ENCODE measurements at regions not wholly inside any gene's neighbourhood (a gene's known extent, or its start where the extent isn't known, plus 50 kb on each side); places are given as distances from the start of the nearest gene placed in this dataset.
"Not testable (repeated sequence)": the region's sequence is repeated elsewhere in the genome, so short reads cannot be mapped to it uniquely, and the experiment has no call there.

GRCh38 chr5:67954351-67954750 lies 261.2 kb upstream of the PIK3R1 start:
- no peak overlapping the region for H3K27ac Mint-ChIP-seq
- no peak overlapping the region for H3K4me3 Mint-ChIP-seq
- H3K9me3 Mint-ChIP-seq (ENCODE audit: low read depth) = no peaks in the 10 kb centered on the region
- H3K4me1 Mint-ChIP-seq (ENCODE audit: low read depth) = no peaks in the 10 kb centered on the region
- H3K27me3 Mint-ChIP-seq = no peaks in the 10 kb centered on the region
- H3K36me3 Mint-ChIP-seq = no peaks in the 10 kb centered on the region

GRCh38 chr5:67942421-67942820 lies 273.1 kb upstream of the PIK3R1 start:
- no peaks in the 10 kb centered on the region for H3K36me3 Mint-ChIP-seq

GRCh38 chr5:67941614-67942401 lies 273.7 kb upstream of the PIK3R1 start:
- H3K27me3 Mint-ChIP-seq = no peaks in the 10 kb centered on the region
- no peaks in the 10 kb centered on the region for H3K4me1 Mint-ChIP-seq (ENCODE audit: low read depth)
- no peak overlapping the region for H3K27ac Mint-ChIP-seq
- no peaks in the 10 kb centered on the region for H3K36me3 Mint-ChIP-seq
- H3K4me3 Mint-ChIP-seq = no peak overlapping the region
- no peaks in the 10 kb centered on the region for H3K9me3 Mint-ChIP-seq (ENCODE audit: low read depth)

More at GRCh38 chr5:67942421-67942820, 273.1 kb upstream of the PIK3R1 start:
- no peak overlapping the region for H3K27ac Mint-ChIP-seq
- H3K4me1 Mint-ChIP-seq (ENCODE audit: low read depth) = no peaks in the 10 kb centered on the region
- no peak overlapping the region for H3K4me3 Mint-ChIP-seq
- no peaks in the 10 kb centered on the region for H3K9me3 Mint-ChIP-seq (ENCODE audit: low read depth)
- H3K27me3 Mint-ChIP-seq = no peaks in the 10 kb centered on the region

GRCh38 chr5:67935908-67936566 lies 279.5 kb upstream of the PIK3R1 start:
- H3K36me3 Mint-ChIP-seq = no peaks in the 10 kb centered on the region
- H3K4me3 Mint-ChIP-seq = no peak overlapping the region
- H3K4me1 Mint-ChIP-seq (ENCODE audit: low read depth) = no peaks in the 10 kb centered on the region
- no peaks in the 10 kb centered on the region for H3K27me3 Mint-ChIP-seq
- no peak overlapping the region for H3K27ac Mint-ChIP-seq
- H3K9me3 Mint-ChIP-seq (ENCODE audit: low read depth) = no peaks in the 10 kb centered on the region

GRCh38 chr5:67934976-67935375 lies 280.6 kb upstream of the PIK3R1 start:
- Mint-ChIP-seq H3K36me3 (no peaks in the 10 kb centered on the region), H3K27me3 (no peaks in the 10 kb centered on the region), H3K9me3 (ENCODE audit: low read depth) (no peaks in the 10 kb centered on the region), H3K27ac (no peak overlapping the region), H3K4me1 (ENCODE audit: low read depth) (no peaks in the 10 kb centered on the region), H3K4me3 (no peak overlapping the region)

- H3K4me1 Mint-ChIP-seq (ENCODE audit: low read depth) = no peaks in the 10 kb centered on the region
- no peaks in the 10 kb centered on the region for H3K27me3 Mint-ChIP-seq
- no peak overlapping the region for H3K27ac Mint-ChIP-seq
- no peaks in the 10 kb centered on the region for H3K36me3 Mint-ChIP-seq
- H3K9me3 Mint-ChIP-seq (ENCODE audit: low read depth) = no peaks in the 10 kb centered on the region
- no peak overlapping the region for H3K4me3 Mint-ChIP-seq
Observed at GRCh38 chr5:67925511-67925910, 290.0 kb upstream of the PIK3R1 start.

- Mint-ChIP-seq H3K36me3 (peaks cover 5% of the 10 kb centered on the region), H3K4me1 (ENCODE audit: low read depth) (no peaks in the 10 kb centered on the region), H3K27ac (no peak overlapping the region), H3K4me3 (no peak overlapping the region), H3K9me3 (ENCODE audit: low read depth) (peaks cover 10% of the 10 kb centered on the region), H3K27me3 (peaks cover 3% of the 10 kb centered on the region)
Observed at GRCh38 chr5:67921004-67921601, 294.5 kb upstream of the PIK3R1 start.

GRCh38 chr5:67919532-67919931 lies 296.0 kb upstream of the PIK3R1 start:
- not testable (repeated sequence) for H3K27me3 Mint-ChIP-seq; H3K27ac Mint-ChIP-seq; H3K4me3 Mint-ChIP-seq; H3K9me3 Mint-ChIP-seq (ENCODE audit: low read depth); H3K4me1 Mint-ChIP-seq (ENCODE audit: low read depth); H3K36me3 Mint-ChIP-seq

- Mint-ChIP-seq H3K9me3 (ENCODE audit: low read depth) (peaks cover 10% of the 10 kb centered on the region), H3K27ac (no peak overlapping the region), H3K36me3 (peaks cover 5% of the 10 kb centered on the region), H3K4me3 (no peak overlapping the region), H3K4me1 (ENCODE audit: low read depth) (no peaks in the 10 kb centered on the region), H3K27me3 (peaks cover 5% of the 10 kb centered on the region)
Observed at GRCh38 chr5:67917561-67917960, 298.0 kb upstream of the PIK3R1 start.

- peaks cover 2% of the 10 kb centered on the region for H3K27me3 Mint-ChIP-seq
- no peak overlapping the region for H3K27ac Mint-ChIP-seq
- no peaks in the 10 kb centered on the region for H3K4me1 Mint-ChIP-seq (ENCODE audit: low read depth)
- H3K36me3 Mint-ChIP-seq = no peaks in the 10 kb centered on the region
- no peak overlapping the region for H3K4me3 Mint-ChIP-seq
- H3K9me3 Mint-ChIP-seq (ENCODE audit: low read depth) = no peaks in the 10 kb centered on the region
Observed at GRCh38 chr5:67910546-67910945, 305.0 kb upstream of the PIK3R1 start.

GRCh38 chr5:67908126-67908765 lies 307.3 kb upstream of the PIK3R1 start:
- H3K4me3 Mint-ChIP-seq = no peak overlapping the region
- H3K9me3 Mint-ChIP-seq (ENCODE audit: low read depth) = no peaks in the 10 kb centered on the region
- H3K36me3 Mint-ChIP-seq = no peaks in the 10 kb centered on the region
- H3K27ac Mint-ChIP-seq = no peak overlapping the region
- H3K4me1 Mint-ChIP-seq (ENCODE audit: low read depth) = no peaks in the 10 kb centered on the region
- peaks cover 2% of the 10 kb centered on the region for H3K27me3 Mint-ChIP-seq

- H3K36me3 Mint-ChIP-seq = no peaks in the 10 kb centered on the region
- no peak overlapping the region for H3K4me3 Mint-ChIP-seq
- no peak overlapping the region for H3K27ac Mint-ChIP-seq
- H3K27me3 Mint-ChIP-seq = peaks cover 2% of the 10 kb centered on the region
- H3K9me3 Mint-ChIP-seq (ENCODE audit: low read depth) = no peaks in the 10 kb centered on the region
- no peaks in the 10 kb centered on the region for H3K4me1 Mint-ChIP-seq (ENCODE audit: low read depth)
Observed at GRCh38 chr5:67904366-67904765, 311.2 kb upstream of the PIK3R1 start.

- Mint-ChIP-seq H3K9me3 (ENCODE audit: low read depth) (no peaks in the 10 kb centered on the region), H3K27ac (no peak overlapping the region), H3K36me3 (no peaks in the 10 kb centered on the region), H3K4me3 (no peak overlapping the region), H3K4me1 (ENCODE audit: low read depth) (no peaks in the 10 kb centered on the region), H3K27me3 (peaks cover 2% of the 10 kb centered on the region)
Observed at GRCh38 chr5:67903656-67904055, 311.9 kb upstream of the PIK3R1 start.

GRCh38 chr5:67903121-67903520 lies 312.4 kb upstream of the PIK3R1 start:
- H3K4me1 Mint-ChIP-seq (ENCODE audit: low read depth) = no peaks in the 10 kb centered on the region
- H3K27ac Mint-ChIP-seq = no peak overlapping the region
- H3K4me3 Mint-ChIP-seq = no peak overlapping the region
- H3K36me3 Mint-ChIP-seq = no peaks in the 10 kb centered on the region
- H3K9me3 Mint-ChIP-seq (ENCODE audit: low read depth) = no peaks in the 10 kb centered on the region
- peaks cover 2% of the 10 kb centered on the region for H3K27me3 Mint-ChIP-seq

GRCh38 chr5:67902497-67902830 lies 313.1 kb upstream of the PIK3R1 start:
- Mint-ChIP-seq H3K4me3 (no peak overlapping the region), H3K27me3 (peaks cover 2% of the 10 kb centered on the region), H3K4me1 (ENCODE audit: low read depth) (no peaks in the 10 kb centered on the region), H3K27ac (no peak overlapping the region), H3K9me3 (ENCODE audit: low read depth) (no peaks in the 10 kb centered on the region), H3K36me3 (no peaks in the 10 kb centered on the region)

All from activated naive CD8-positive, alpha-beta T cell (primary cell).